ENCODE measurements at regions not wholly inside any gene's neighbourhood (a gene's known extent, or its start where the extent isn't known, plus 50 kb on each side); places are given as distances from the start of the nearest gene placed in this dataset.

- TF ChIP-seq, protein P1, sequence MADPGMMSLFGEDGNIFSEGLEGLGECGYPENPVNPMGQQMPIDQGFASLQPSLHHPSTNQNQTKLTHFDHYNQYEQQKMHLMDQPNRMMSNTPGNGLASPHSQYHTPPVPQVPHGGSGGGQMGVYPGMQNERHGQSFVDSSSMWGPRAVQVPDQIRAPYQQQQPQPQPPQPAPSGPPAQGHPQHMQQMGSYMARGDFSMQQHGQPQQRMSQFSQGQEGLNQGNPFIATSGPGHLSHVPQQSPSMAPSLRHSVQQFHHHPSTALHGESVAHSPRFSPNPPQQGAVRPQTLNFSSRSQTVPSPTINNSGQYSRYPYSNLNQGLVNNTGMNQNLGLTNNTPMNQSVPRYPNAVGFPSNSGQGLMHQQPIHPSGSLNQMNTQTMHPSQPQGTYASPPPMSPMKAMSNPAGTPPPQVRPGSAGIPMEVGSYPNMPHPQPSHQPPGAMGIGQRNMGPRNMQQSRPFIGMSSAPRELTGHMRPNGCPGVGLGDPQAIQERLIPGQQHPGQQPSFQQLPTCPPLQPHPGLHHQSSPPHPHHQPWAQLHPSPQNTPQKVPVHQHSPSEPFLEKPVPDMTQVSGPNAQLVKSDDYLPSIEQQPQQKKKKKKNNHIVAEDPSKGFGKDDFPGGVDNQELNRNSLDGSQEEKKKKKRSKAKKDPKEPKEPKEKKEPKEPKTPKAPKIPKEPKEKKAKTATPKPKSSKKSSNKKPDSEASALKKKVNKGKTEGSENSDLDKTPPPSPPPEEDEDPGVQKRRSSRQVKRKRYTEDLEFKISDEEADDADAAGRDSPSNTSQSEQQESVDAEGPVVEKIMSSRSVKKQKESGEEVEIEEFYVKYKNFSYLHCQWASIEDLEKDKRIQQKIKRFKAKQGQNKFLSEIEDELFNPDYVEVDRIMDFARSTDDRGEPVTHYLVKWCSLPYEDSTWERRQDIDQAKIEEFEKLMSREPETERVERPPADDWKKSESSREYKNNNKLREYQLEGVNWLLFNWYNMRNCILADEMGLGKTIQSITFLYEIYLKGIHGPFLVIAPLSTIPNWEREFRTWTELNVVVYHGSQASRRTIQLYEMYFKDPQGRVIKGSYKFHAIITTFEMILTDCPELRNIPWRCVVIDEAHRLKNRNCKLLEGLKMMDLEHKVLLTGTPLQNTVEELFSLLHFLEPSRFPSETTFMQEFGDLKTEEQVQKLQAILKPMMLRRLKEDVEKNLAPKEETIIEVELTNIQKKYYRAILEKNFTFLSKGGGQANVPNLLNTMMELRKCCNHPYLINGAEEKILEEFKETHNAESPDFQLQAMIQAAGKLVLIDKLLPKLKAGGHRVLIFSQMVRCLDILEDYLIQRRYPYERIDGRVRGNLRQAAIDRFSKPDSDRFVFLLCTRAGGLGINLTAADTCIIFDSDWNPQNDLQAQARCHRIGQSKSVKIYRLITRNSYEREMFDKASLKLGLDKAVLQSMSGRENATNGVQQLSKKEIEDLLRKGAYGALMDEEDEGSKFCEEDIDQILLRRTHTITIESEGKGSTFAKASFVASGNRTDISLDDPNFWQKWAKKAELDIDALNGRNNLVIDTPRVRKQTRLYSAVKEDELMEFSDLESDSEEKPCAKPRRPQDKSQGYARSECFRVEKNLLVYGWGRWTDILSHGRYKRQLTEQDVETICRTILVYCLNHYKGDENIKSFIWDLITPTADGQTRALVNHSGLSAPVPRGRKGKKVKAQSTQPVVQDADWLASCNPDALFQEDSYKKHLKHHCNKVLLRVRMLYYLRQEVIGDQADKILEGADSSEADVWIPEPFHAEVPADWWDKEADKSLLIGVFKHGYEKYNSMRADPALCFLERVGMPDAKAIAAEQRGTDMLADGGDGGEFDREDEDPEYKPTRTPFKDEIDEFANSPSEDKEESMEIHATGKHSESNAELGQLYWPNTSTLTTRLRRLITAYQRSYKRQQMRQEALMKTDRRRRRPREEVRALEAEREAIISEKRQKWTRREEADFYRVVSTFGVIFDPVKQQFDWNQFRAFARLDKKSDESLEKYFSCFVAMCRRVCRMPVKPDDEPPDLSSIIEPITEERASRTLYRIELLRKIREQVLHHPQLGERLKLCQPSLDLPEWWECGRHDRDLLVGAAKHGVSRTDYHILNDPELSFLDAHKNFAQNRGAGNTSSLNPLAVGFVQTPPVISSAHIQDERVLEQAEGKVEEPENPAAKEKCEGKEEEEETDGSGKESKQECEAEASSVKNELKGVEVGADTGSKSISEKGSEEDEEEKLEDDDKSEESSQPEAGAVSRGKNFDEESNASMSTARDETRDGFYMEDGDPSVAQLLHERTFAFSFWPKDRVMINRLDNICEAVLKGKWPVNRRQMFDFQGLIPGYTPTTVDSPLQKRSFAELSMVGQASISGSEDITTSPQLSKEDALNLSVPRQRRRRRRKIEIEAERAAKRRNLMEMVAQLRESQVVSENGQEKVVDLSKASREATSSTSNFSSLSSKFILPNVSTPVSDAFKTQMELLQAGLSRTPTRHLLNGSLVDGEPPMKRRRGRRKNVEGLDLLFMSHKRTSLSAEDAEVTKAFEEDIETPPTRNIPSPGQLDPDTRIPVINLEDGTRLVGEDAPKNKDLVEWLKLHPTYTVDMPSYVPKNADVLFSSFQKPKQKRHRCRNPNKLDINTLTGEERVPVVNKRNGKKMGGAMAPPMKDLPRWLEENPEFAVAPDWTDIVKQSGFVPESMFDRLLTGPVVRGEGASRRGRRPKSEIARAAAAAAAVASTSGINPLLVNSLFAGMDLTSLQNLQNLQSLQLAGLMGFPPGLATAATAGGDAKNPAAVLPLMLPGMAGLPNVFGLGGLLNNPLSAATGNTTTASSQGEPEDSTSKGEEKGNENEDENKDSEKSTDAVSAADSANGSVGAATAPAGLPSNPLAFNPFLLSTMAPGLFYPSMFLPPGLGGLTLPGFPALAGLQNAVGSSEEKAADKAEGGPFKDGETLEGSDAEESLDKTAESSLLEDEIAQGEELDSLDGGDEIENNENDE (IDR thresholded peaks at IDR 0.05; ENCODE audit: insufficient replicate concordance, low read length), result no peak
- TF ChIP-seq ZNF274 (IDR thresholded peaks at IDR 0.05; ENCODE audit: borderline replicate concordance, extremely low read depth, low read length), result no peak
- TF ChIP-seq SRF (IDR thresholded peaks at IDR 0.05; ENCODE audit: low read depth, low read length), result no peak
- no peak for TF ChIP-seq TBP (IDR thresholded peaks at IDR 0.05; ENCODE audit: low read depth, low read length)
- TF ChIP-seq CTBP2 (IDR thresholded peaks at IDR 0.05; ENCODE audit: borderline replicate concordance, insufficient read depth, insufficient read length, low read length), result no peak
- no peak for TF ChIP-seq HDAC6 (IDR thresholded peaks at IDR 0.05; ENCODE audit: low read depth, low read length)
- TF ChIP-seq TCF12 (IDR thresholded peaks at IDR 0.05; ENCODE audit: low read depth, low read length), result no peak
- no peak for TF ChIP-seq ATF2 (IDR thresholded peaks at IDR 0.05; ENCODE audit: low read length)
- TF ChIP-seq CEBPB (IDR thresholded peaks at IDR 0.05; ENCODE audit: low read depth, low read length), result no peak
- TF ChIP-seq TAF7 (optimal IDR thresholded peaks at IDR 0.05; ENCODE audit: borderline replicate concordance, low read depth, low read length), result no peak
- TF ChIP-seq RXRA (IDR thresholded peaks at IDR 0.05; ENCODE audit: insufficient read depth, low read depth, low read length), result no peak
Measured at GRCh38 chr18:54433368-54433767, 75.7 kb downstream of the C18orf54 start (continued).
